Type B pancreatic cell (in vitro differentiated cells): ENCODE measurements at regions not wholly inside any gene's neighbourhood (a gene's known extent, or its start where the extent isn't known, plus 50 kb on each side); places are given as distances from the start of the nearest gene placed in this dataset.
"Not testable (repeated sequence)": the region's sequence is repeated elsewhere in the genome, so short reads cannot be mapped to it uniquely, and the experiment has no call there.

Source experiments
- DNase-seq: peaks from one replicate; pipeline ENCODE4 v3.0.0; 2021; ENCODE audit warnings: mixed read lengths; ENCODE audit not compliant: unreplicated experiment; ENCODE audit errors: extremely low spot score
- H3K27ac Mint-ChIP-seq: 2 replicates; pipeline ENCODE4 v1.8.0; 2021; ENCODE audit warnings: mild to moderate bottlenecking, mixed read lengths
- H3K27me3 Mint-ChIP-seq: 2 replicates; pipeline ENCODE4 v1.8.0; 2021; ENCODE audit warnings: mixed read lengths
- H3K36me3 Mint-ChIP-seq: 2 replicates; pipeline ENCODE4 v1.8.0; 2021; ENCODE audit warnings: mixed read lengths
- H3K4me1 Mint-ChIP-seq: one replicate; pipeline ENCODE4 v1.8.0; 2021; ENCODE audit warnings: mixed read lengths; ENCODE audit not compliant: unreplicated experiment
- H3K4me3 Mint-ChIP-seq: 2 replicates; pipeline ENCODE4 v1.8.0; 2021; ENCODE audit warnings: mild to moderate bottlenecking, mixed read lengths
- H3K9me3 Mint-ChIP-seq: 2 replicates; pipeline ENCODE4 v1.8.0; 2021; ENCODE audit warnings: mixed read lengths
- CTCF ChIP-seq: fragments of 200-600 bp; sonication (generic); conservative IDR thresholded peaks from 2 replicates; pipeline ENCODE4 v1.5.0; 2021; ENCODE audit warnings: antibody characterized with exemption, mild to moderate bottlenecking

GRCh38 chr5:85951707-85952210 is 666.0 kb upstream of the COX7C start:
- Mint-ChIP-seq H3K27ac (no peak overlapping the region), H3K36me3 (no peaks in the 10 kb centered on the region), H3K9me3 (no peaks in the 10 kb centered on the region)

GRCh38 chr5:85952680-85953079 is 665.1 kb upstream of the COX7C start:
- Mint-ChIP-seq H3K4me3 (no peak overlapping the region), H3K36me3 (no peaks in the 10 kb centered on the region), H3K4me1 (no peaks in the 10 kb centered on the region), H3K9me3 (no peaks in the 10 kb centered on the region), H3K27ac (no peak overlapping the region), H3K27me3 (no peaks in the 10 kb centered on the region)
- no peak for TF ChIP-seq CTCF
- DNase-seq = no peak

More at GRCh38 chr5:85951707-85952210, 666.0 kb upstream of the COX7C start:
- Mint-ChIP-seq H3K4me1 (no peaks in the 10 kb centered on the region), H3K27me3 (no peaks in the 10 kb centered on the region), H3K4me3 (no peak overlapping the region)
- no peak for DNase-seq
- no peak for TF ChIP-seq CTCF

- no peak for TF ChIP-seq CTCF
- no peak for DNase-seq
- no peaks in the 10 kb centered on the region for H3K4me1 Mint-ChIP-seq
- no peaks in the 10 kb centered on the region for H3K9me3 Mint-ChIP-seq
- H3K4me3 Mint-ChIP-seq = no peak overlapping the region
- no peaks in the 10 kb centered on the region for H3K27me3 Mint-ChIP-seq
- H3K36me3 Mint-ChIP-seq = no peaks in the 10 kb centered on the region
- H3K27ac Mint-ChIP-seq = no peak overlapping the region
Measured at GRCh38 chr5:85967681-85968080, 650.1 kb upstream of the COX7C start.

- Mint-ChIP-seq H3K27me3 (no peaks in the 10 kb centered on the region), H3K36me3 (no peaks in the 10 kb centered on the region), H3K4me3 (no peak overlapping the region), H3K27ac (no peak overlapping the region), H3K9me3 (no peaks in the 10 kb centered on the region), H3K4me1 (no peaks in the 10 kb centered on the region)
- DNase-seq = no peak
- TF ChIP-seq CTCF = no peak
Measured at GRCh38 chr5:85972539-85972938, 645.2 kb upstream of the COX7C start.

GRCh38 chr5:85985167-85985566 is 632.6 kb upstream of the COX7C start:
- TF ChIP-seq CTCF = no peak
- H3K4me3 Mint-ChIP-seq = no peak overlapping the region
- peaks cover 1% of the 10 kb centered on the region for H3K9me3 Mint-ChIP-seq
- no peak overlapping the region for H3K27ac Mint-ChIP-seq
- H3K4me1 Mint-ChIP-seq = no peaks in the 10 kb centered on the region
- no peaks in the 10 kb centered on the region for H3K36me3 Mint-ChIP-seq
- no peaks in the 10 kb centered on the region for H3K27me3 Mint-ChIP-seq
- no peak for DNase-seq

GRCh38 chr5:85990998-85991397 is 626.7 kb upstream of the COX7C start:
- no peaks in the 10 kb centered on the region for H3K4me1 Mint-ChIP-seq
- TF ChIP-seq CTCF = no peak
- no peak for DNase-seq
- H3K4me3 Mint-ChIP-seq = no peak overlapping the region
- H3K27me3 Mint-ChIP-seq = no peaks in the 10 kb centered on the region
- no peaks in the 10 kb centered on the region for H3K36me3 Mint-ChIP-seq
- H3K9me3 Mint-ChIP-seq = peaks cover 5% of the 10 kb centered on the region
- no peak overlapping the region for H3K27ac Mint-ChIP-seq

GRCh38 chr5:85994653-85995052 is 623.1 kb upstream of the COX7C start:
- H3K36me3 Mint-ChIP-seq, H3K27ac Mint-ChIP-seq, H3K4me3 Mint-ChIP-seq, H3K27me3 Mint-ChIP-seq, DNase-seq, H3K4me1 Mint-ChIP-seq: not testable (repeated sequence)
- H3K9me3 Mint-ChIP-seq = peaks cover 11% of the 10 kb centered on the region
